ENCODE measurements at regions not wholly inside any gene's neighbourhood (a gene's known extent, or its start where the extent isn't known, plus 50 kb on each side); places are given as distances from the start of the nearest gene placed in this dataset.

DNA sequence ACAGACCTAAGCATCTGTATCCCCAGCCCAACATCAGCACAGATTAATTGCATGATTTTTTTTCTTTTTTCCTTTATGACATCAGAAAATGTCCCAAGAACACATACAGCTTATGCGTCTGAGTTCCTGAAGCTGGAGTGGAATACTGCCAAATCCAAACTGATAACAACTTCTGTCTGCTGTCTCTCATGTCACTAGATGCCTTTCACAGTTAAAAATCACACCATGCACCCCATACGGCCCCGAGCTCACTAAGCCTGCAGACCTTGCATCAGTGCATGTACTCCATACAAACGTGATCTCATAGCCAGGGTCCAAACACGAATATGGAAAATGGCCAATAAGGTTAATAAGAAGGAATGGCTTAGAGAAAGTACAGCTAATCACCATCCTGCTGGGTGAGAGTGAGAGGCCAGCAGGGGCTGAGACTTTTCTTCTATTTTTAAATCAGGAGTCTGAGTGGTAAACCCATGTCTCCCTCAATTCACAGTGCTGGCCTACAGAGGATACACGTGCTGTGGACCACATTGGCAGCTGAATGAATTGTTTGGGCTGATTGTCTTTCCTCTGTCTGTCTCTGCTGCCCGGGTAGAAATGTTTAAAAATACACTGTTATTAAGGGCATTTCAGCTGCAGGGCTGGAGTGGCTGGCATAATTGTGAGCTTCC, 350.6 kb upstream of the RAG2 start:
- DNase-seq, result no peak

- no peak for DNase-seq
Measured at GRCh38 chr11:36945384-36945783, 347.3 kb upstream of the RAG2 start.

DNA sequence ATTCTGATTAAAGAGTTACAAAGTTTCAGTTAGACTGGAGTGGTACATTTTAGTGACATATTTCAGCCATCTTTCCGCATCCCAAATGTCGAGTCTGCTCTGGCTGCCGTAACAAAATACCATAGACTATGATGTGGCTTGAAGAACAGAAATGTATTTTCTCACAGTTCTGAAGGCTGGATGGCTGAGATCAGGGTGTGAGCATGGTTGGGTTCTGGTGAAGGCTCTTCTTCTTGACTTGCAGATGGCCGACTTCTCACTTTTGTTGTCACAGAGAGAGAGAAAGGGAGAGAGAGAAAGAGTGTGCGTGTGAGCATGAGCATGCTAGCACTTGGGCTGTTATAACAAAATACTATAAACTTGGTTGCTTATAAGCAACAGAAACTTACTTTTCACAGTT, 335.4 kb upstream of the RAG2 start:
- DNase-seq, result no peak

DNA sequence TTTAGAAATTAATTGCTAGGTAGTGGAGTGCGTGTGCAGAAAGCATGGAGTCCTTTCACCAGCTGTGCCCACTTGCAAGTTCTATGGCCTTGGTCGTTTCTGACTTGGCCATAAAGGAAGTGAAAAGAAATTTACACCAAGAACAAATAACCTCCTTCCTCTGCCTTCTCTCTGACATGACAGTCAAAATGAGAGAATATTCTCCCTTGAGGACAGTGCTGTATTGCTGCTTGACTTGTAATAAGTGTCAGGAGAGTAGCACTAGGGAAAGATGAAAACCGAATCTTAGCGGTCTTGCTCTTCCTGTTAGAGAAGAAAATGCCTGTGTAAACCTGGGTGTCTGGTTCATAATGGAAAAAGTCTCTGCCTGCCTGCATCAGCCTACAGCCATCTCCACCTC, 333.1 kb upstream of the RAG2 start:
- no peak for DNase-seq

DNA sequence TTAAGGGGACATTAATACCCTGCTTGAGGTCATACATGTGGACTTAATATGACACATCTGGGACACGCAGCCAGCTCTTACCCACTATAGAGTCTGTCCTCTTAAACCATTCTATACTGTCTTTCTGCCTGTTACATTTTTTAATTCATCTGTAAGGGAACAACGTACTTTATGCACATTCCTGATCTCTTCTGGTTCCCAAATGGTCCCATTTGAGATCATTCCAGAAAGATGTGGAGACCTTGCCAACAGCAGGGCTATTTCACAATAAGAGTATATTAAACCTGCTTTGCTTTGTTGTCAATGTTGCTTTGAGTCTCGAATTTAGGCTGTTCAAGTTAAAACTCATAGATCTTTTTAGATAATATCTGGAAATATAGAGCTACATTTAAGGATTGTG, 332.2 kb upstream of the RAG2 start:
- DNase-seq, result no peak

DNA sequence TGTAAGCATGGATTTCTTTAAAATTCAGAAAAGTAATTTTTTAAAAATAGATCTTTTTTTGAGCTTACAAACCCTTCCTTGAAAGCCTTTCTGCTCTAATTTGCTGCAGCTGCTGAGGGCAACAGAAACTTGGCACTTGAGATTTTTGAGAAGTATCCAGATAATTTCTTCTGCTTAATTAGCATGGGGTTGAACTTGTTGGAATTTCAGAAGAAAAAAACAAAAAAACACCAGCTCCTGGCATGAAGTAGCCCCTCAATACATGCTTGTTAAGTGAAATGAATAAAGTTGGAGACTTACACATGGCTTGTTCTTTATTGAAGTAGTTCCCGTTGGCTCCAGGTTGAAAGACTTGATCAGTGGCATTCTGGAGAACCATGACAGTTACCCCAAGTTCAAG, 331.4 kb upstream of the RAG2 start:
- DNase-seq, result no peak

- no peak for DNase-seq
Measured at GRCh38 chr11:36928621-36929020, 330.6 kb upstream of the RAG2 start.

DNA sequence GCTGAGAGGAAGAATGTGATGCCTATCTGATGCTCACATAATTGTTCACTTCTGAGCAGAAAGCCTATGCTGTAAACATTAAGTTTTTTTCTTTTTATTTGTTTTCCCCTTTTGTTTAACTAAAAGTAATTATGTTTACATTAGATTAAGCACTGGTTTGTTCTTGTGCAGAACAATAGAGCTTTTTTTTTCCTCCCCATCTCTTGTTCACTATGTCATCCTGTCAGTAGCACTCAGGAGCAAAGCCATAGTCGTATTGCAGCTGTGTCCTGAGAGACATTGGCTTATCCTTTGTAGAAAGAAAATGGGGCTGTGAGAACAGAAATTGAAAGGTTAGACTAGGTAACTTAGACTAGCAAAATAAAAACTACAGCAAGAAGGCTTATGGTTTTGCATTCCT, 301.8 kb upstream of the RAG2 start:
- DNase-seq, result no peak

DNA sequence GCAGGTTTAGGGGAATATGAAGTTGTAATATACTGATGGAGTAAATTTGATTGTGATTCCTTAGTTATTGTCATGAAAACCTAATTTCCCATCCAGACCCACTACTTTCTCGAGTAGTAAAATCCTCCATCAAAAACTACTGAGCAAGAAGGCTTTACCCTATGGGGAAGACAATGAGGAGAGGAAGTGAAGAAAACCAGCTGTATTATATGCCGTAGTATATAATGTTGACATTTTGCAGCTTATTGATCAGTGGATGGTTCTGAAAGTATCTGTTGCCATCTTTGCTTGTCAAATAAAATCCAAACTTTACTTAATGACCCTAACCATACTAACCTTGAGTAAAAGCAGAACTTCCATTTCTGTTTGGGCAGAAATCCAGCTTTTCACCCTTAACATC, 292.8 kb upstream of the RAG2 start:
- no peak for DNase-seq

DNA sequence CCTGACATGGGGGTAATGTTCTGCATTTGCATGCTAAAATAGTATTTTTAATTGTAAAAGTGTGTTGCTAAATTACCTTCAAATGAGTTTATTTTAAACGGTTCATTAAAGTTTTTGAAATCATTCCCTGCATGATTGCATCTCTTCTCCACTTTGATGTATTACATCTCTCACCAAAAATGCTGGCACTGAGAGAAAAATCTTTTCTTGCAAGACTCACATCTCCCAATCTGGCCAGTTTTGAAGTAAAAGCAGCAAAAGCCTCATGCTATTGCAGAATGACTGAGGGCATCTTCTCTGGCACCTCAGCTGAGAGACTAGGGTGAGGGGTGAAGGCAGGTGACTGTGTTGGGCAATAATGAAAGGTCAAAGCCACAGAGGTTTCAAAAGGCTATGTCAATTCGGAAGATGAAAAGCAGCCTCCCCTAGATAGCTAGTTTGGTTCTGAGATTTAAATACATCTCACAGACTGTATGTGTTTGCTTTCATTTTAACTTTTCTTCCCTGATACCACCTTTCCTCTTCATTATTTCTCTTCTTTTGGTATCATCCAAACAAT, 292.2 kb upstream of the RAG2 start:
- no peak for DNase-seq

- no peak for DNase-seq
Measured at GRCh38 chr11:36885154-36885553, 287.1 kb upstream of the RAG2 start.

DNA sequence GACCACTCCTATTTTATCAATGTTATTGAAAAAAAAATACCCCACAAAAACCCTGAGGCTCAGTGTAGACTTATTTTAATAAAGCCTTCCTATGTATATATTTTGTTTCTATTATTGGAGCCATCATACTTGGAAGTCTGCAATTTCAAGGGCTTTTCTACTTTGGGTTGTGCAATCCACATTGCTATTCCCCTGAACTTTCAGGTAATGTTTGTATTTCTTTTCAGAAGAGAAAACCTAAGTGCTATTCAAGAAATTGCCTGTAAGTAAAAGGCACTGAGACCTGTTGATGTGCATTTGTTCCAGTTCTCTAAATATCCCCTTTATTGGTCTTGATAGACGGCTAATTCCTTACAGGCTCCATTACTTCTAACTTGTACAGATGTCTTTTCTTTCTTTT, 280.7 kb upstream of the RAG2 start:
- DNase-seq, result no peak

GRCh38 chr11:36877149-36877548, 279.1 kb upstream of the RAG2 start:
- no peak for DNase-seq

- no peak for DNase-seq
Measured at GRCh38 chr11:36876266-36876665, 278.2 kb upstream of the RAG2 start.

- DNase-seq, result no peak
Measured at GRCh38 chr11:36874291-36874690, 276.3 kb upstream of the RAG2 start.

GRCh38 chr11:36870361-36870760, 272.3 kb upstream of the RAG2 start:
- DNase-seq, result no peak

GRCh38 chr11:36868380-36868779, 270.3 kb upstream of the RAG2 start:
- no peak for DNase-seq

GRCh38 chr11:36865846-36866245, 267.8 kb upstream of the RAG2 start:
- no peak for DNase-seq

- DNase-seq, result no peak
Measured at GRCh38 chr11:36854875-36855274, 256.8 kb upstream of the RAG2 start.

DNA sequence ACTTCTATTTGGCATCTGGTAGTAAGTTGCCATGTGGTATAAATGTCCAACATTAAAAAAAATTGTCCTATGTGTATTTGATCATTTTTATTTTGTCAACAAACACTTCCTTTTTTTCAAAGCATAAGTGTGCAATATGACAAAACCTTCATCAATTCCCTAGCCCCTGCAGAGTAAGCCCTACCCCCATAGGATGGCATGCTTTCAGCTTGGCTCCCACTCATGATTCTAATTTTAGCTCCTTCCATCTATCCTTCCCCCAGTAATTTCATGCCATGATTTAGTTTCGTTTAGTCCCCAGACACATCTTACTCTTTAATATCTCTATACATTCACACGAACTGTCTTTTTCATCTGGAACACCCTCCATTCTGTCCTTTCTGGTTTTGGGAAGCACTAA, 250.6 kb upstream of the RAG2 start:
- DNase-seq, result no peak

DNA sequence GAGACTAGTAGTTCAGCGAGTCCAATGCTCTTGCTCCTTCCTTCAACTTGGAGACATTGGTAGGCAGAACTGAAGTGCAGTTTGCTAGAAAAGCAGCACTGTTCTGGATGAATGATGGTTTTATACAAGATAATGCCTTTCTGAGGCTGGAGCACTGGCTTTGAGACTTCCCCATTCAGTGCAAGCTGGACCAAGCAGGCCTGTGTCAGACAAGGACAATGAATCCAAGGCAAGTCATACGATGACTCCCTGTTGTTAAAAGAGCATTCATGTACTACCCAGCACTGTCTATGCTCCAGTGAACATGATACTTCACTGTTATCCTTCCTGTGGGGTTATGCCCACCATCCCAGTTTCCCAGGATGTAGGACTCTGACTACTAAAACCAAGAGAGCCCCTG, 242.3 kb upstream of the RAG2 start:
- peak in 3 of 56 donors; percentile 1 to 39 (median 11) for DNase-seq

DNA sequence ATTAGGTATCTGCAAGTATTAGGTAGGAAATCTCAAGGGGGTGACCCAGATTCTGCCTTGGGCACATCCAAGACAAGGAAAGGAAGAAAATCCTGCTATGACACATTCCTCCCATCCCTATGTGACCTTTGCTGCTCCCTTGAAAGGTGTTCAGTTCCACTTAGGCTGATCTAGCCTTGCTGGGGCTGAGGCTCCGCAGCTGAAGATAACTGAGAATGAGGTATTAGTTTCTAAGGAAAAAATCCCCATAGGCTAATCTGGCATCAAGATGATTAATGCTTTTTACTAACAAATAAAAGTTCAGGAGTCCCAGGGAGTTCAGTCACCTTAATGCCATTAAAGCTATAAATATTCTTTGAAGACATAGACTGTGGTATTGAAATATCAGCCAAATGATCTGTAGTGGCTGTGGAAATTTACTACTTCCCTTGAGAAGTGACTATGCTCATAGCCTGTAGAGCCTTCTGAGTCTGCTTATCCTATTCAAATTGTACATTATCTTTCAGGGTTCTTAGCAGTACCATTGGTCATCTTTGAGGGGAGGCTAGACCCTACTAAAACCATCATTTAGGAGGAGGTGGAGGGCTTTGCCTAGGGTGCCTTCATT, 239.9 kb upstream of the RAG2 start:
- DNase-seq, result no peak

- no peak for DNase-seq
Measured at GRCh38 chr11:36825251-36825650, 227.2 kb upstream of the RAG2 start.
